Skin epidermis (tissue), 12 donors: ENCODE measurements at regions not wholly inside any gene's neighbourhood (a gene's known extent, or its start where the extent isn't known, plus 50 kb on each side); places are given as distances from the start of the nearest gene placed in this dataset.

Experiments used
- H3K27ac ChIP-seq, 21 experiments: fragments of 200-600 bp; sonication (generic) in 11 of 21; one replicate each; pipeline ENCODE4 v1.5.0; 2020; ENCODE audit warnings: mild to moderate bottlenecking in 3 of 21, inconsistent platforms in 2 of 21, moderate library complexity in 2 of 21
- H3K4me3 ChIP-seq, 7 experiments: fragments of 200-600 bp; sonication (generic) in 2 of 7; one replicate each; pipeline ENCODE4 v1.5.0; 2020; ENCODE audit warnings: inconsistent platforms in 2 of 7, mild to moderate bottlenecking in 2 of 7, moderate library complexity in 1 of 7

DNA sequence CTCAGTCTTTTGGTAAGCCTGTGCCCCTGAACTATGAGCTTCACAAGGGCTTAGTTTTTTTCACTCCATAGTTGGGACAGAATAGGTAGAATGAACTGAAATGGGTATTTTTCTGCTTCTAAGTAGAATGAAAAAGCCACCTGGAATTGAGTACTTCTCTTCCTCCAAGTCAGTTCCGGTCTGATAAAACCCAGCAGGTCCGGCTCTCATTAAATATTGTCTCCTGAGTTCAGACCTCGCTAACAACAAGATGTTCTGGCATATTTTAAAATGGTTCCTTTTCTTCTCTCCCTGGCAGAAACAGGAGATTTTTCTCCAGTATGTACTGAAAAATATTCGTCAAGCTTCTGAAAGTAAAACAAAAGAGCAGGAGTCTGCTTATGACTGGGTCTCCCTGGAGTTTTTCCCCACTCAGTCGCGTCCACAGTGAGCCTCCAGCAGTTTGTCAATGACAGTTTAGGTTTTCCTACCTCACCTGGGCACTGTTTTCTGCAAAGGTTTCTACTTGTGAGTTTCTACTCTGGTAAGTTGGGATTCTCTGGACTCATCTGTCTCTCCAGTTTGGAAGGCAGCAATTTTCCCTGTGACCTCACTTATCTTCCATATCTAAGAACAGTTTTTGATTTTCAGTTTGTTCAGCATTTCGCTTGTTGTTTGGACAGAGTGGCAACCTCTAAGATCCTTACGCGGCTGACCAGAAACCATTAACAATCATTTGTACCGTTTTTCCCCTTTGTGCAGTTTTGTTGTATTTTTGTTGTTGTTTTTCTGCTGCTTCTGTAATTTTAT, 868.0 kb downstream of the METTL15 start:
- H3K27ac ChIP-seq, result no peak overlapping the region
- H3K4me3 ChIP-seq, result no peak overlapping the region

DNA sequence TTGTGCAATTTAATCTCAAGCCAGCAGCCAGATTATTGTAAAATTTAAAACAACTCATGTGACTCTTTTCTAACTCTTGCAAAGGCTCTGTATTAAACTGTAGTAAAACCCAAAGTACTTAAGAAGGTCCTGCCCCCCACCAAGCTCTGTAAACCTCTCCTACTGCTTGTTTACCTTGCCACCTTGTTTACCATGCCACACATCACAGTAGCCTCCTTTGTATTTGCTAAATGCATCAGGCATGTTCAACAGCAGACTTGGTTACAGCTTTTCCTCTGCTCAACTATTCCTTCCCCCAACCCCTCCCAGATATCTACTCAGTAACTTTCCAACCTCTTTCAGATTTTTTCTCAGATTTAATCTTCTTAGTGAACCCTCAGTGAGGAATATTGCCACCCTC, 861.6 kb downstream of the METTL15 start:
- H3K27ac ChIP-seq, result no peak overlapping the region
- H3K4me3 ChIP-seq, result no peak overlapping the region

DNA sequence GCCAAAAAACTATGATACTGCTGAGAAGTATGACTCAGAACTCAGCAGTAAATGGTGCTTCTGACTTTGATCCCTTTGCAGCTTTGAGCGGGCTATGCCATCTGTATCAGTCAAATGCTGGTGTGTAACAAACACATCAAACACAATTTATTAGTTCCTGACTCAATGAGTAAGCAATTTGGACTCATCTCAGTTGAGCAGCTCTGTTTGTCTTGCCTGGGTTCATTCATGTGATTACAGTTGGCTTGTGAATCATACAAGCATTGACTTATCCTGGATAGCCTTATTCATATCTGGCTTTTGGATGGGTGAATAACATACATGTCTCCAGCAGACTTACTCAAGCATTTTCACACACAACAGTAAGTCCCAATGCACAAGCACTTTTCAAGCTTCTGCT, 858.8 kb downstream of the METTL15 start:
- Histone ChIP-seq H3K4me3 (no peak overlapping the region), H3K27ac (no peak overlapping the region)

DNA sequence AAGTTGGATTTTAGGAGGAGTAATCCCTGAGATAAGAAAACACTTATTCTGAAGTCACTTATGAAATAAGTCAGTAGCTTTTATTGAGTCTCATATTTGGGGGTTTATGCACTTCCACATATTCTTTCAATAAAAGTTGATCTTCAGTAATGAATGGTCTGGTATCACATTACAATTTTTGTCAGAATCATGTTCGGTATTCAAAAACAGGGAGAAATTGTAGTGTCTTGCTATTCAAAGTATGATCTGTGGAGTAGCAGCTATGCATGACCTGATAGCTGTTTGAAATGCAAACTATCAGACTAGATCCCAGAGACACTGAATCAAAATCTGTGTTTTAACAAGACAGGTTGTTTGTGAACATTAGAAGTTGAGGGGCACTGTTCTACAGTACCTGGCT, 857.6 kb downstream of the METTL15 start:
- no peak overlapping the region for H3K27ac ChIP-seq
- H3K4me3 ChIP-seq, result no peak overlapping the region

DNA sequence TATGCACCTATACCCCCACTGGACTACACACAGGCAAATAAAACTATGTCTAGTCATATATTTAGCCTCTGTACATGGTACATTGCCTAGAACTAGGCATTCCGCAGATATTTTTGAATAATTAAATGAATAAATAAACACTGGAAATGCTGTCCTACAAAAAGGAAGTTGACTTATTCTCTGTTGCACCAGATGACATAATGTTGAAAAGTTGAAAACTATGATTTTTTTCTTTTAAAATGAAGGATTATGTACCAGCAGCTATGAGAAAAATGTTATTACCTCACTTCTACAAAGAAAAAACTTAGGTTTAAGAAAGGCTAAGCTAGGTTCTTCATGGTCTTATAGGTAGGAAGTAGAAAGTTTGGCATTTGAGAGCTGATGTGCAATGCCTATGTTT, 856.6 kb downstream of the METTL15 start:
- H3K4me3 ChIP-seq, result no peak overlapping the region
- H3K27ac ChIP-seq, result no peak overlapping the region

DNA sequence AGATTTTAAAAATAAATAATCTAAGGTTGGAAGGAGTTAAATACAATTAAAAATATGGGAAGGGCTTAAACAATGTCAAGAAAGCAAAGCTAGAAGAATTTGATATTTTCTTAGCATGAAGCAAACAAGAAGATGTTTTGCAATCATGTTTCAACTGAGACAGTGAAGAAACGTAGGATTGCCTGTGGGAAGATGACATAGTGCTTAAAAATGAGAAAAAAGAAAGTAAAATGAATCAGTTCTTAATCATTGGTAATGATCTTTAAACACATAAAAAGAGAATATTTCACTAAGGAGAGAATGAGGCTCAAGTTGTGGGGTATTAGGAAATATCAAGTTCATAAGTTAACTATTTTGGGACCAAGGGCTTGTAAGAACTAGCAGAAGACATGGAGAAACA, 855.0 kb downstream of the METTL15 start:
- no peak overlapping the region for H3K27ac ChIP-seq
- no peak overlapping the region for H3K4me3 ChIP-seq

DNA sequence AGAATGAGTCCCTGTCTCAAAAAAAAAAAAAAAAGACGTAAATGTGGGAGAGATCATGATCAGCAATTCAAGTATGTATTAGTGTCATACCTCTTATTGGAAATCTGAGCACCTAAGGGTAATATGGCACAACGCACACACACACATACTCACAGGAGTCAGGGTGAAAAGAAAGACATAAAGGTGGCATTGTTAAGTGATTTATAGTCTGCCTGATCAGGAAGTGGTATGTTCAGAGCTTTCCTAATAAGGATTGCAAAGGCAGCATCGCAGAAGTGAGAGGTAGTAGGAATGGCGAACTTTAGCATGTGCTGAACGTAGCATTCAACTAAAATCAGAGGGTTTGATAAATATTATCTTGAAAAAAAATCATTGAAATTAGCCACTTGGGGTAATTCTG, 854.3 kb downstream of the METTL15 start:
- Histone ChIP-seq H3K4me3 (no peak overlapping the region), H3K27ac (no peak overlapping the region)

DNA sequence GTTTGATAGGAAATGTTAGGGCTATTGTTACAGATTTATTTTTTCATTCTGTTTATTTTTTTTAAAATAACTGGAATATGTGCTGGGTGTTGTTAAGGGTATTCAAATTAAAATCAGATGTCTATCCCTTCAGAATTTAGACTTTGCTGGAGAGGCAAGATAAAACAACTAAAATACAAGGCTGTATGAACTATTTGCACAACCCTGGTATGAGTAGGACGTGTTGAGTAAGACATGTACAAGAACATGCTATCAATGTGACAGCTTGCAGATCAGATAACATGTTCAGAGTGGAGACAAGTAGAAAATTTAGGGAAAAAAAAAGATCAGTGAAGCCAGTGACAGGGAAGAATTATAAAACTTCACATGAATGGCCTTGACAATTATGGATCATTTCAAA, 853.5 kb downstream of the METTL15 start:
- no peak overlapping the region for H3K27ac ChIP-seq
- H3K4me3 ChIP-seq, result no peak overlapping the region

DNA sequence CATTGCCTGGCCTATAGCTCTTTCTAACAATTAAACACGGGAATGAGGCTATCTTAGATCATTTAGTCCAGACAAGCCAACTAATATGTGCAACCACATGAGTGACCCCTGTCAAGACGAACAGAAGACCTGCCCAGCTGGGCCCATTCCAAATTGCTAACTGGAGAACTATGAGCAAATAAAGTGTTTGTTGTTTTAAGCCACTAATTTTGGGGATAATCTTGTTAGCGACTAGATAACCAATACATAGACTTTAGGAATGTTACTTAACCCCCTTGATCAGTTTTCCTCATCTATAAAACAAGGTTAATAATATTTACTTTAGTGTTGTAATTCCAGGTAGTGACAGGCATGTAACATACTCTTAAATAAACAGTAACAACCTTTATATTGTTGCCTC, 848.3 kb downstream of the METTL15 start:
- Histone ChIP-seq H3K27ac (no peak overlapping the region), H3K4me3 (no peak overlapping the region)

DNA sequence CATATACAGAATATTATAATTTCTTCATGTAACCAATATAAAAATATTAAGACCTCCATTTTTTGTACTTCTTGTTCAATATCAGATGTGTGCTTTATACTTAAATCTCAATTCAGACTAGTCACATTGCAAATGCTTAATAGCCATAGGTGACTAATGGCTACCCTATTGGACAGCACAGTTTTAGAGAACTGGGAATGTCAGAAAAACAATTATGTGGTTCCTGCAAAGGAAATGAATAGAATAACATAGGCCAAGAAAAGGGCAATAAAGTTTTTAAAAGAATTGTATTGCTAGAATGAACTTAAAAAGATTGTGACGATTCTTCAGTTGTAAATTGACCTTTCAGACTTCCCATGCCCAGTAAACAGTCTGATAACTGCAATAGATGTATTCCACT, 843.0 kb downstream of the METTL15 start:
- H3K4me3 ChIP-seq, result no peak overlapping the region
- no peak overlapping the region for H3K27ac ChIP-seq

DNA sequence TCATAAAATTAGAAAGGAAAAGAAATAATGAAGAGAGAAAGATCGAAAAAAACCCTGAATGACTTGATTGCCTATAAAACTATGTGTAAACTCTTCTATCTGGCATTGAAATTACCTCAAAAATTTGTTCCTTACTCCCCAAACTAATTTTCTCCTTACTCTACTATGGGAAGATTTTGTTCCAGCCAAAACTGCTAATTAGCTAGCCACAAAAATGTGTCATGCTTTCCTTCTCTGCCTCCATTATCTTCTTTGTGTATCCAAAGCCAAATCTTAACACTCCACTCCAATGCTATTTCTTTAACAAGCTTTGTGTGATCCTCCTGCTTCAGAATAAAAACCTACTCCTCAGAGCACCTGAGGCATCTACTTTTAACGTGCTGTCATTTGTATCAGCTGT, 831.2 kb downstream of the METTL15 start:
- Histone ChIP-seq H3K4me3 (no peak overlapping the region), H3K27ac (no peak overlapping the region)

DNA sequence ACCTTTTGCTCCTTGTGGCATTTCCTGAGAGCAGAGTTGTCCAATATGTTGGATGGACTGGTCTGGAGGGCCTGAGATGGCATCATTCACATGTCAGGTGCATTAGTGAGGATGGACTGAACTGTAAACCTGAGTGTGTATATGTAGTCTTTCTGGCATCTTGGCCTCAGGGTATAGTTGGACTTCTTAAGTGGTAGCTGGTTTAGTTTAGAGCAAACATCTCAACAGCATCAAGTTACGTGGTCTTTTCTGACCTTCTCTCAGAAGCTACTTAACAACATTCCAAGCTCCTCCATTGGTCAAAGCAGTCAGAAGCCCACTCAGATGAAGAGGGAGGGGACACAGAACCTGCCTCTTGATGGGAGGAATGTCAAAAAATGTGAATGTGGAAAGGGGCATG, 829.9 kb downstream of the METTL15 start:
- H3K4me3 ChIP-seq, result no peak overlapping the region
- H3K27ac ChIP-seq, result no peak overlapping the region

DNA sequence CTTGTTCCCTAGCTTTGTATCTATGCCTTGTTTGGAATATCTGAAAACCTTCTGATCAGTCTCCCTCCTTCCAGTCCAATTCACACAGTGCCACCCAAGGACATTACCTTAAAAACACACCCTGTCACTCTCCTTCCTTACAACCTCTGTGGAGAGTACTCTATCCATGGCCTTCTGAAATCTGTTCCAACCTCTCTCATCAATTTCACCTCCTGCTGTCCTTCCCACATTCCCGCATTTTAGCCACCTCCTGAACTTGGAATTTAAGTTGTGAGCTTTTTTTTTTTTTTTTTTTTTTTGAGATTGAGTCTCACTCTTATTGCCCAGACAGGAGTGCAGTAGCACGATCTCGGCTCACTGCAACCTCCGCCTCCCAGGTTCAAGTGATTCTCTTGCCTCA, 824.8 kb downstream of the METTL15 start:
- Histone ChIP-seq H3K4me3 (no peak overlapping the region), H3K27ac (no peak overlapping the region)

DNA sequence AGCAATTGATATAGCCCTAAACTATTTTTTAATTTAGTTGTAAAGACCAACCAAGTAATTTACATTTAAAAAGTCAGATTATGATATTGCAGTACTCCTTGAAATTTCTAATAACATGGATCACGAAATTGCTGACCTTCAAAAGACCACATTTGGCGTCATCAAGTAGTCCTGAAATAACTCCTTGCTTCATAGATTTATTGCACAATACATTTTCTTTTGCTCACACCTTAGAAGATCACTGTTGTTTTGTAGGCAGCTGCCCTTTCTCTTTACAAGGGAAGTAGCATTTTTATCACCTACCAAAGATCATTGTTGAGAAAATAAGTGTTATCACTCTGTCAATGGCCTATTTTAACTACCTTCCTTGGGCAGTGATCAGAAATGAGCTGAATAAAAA, 815.8 kb downstream of the METTL15 start:
- no peak overlapping the region for H3K4me3 ChIP-seq
- no peak overlapping the region for H3K27ac ChIP-seq

DNA sequence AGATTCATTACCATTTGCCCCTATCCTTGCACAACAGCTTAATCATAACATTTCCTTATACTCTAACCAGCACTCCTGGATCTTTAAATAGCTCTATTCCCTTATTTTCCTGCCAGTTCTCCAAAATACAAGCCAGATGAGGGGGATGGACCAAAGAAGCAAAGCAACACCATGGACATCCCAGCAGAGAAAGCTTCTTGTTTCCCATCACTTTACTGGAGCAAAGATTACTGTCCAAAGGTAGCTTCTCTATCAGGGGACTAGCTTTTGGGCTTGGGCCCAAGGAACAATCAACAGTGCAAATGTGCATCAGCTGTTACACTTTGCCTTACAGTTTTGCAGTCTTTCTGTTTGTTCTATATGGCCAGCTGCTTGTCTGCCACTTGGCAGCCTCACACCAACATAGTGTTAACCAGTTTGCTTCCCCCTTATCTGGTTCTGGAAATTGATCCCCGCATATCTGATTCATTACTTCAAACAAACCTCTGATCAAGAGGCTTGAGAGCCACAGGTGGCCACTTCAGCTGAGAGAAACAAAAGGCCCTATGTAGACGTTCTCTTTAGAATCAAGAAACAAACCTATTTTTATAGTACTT, 814.3 kb downstream of the METTL15 start:
- H3K27ac ChIP-seq, result no peak overlapping the region
- H3K4me3 ChIP-seq, result no peak overlapping the region

DNA sequence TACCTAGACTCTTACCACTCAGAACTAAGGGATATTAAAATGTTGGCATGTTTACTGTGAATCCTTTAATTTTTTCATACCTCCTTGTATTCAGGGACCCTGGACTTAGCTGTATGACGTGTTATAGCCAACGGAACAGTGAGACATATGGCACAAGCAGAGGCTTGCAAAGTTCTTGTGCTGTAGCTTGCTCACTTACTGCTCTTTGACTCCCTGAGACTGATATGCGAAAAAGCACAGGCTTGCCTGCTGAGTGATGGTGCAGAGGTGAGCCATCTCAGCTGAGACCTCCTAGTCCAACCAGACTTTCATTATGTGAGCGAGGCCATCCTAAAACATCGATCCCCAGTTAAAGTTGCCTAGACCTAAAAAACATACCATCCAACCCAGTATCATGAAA, 811.0 kb downstream of the METTL15 start:
- Histone ChIP-seq H3K4me3 (no peak overlapping the region), H3K27ac (no peak overlapping the region)

DNA sequence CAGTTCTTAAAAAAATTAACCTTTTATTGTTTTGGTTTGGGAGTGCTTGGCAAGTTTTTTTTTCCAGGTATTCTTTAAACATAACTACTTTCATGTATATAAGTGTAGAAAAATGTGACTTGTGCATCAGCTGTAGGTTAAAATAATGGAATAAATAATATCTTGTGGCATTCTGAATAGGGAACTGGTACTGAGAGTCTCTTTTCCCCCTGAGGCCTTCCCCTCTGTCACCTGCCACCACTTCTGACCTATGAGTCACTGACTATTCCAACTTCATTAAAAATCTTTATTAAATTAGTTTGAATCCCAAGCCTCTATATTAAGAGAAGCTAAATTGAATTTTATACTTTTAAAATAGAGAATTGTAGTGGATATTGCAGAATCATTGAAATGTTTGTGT, 805.7 kb downstream of the METTL15 start:
- Histone ChIP-seq H3K4me3 (no peak overlapping the region), H3K27ac (no peak overlapping the region)

DNA sequence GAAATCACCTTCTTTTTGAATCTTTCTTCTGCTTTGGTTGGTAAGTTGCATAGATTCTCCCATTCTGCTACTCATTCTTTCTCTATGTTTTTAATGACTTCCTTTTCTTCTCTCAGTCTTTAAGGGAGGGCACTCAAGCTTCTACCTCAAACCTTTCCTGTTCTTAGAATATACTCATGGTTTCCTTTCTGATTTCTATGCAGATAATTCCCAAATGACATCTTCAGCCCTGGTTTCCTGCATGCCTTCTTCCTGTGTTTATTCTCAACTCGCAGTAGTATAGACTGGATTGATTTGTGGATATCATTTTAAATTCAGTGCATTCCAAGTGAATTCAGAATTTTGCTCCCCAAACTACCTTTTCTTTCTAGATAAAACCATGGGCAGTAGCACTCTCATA, 803.6 kb downstream of the METTL15 start:
- H3K4me3 ChIP-seq, result no peak overlapping the region
- no peak overlapping the region for H3K27ac ChIP-seq

DNA sequence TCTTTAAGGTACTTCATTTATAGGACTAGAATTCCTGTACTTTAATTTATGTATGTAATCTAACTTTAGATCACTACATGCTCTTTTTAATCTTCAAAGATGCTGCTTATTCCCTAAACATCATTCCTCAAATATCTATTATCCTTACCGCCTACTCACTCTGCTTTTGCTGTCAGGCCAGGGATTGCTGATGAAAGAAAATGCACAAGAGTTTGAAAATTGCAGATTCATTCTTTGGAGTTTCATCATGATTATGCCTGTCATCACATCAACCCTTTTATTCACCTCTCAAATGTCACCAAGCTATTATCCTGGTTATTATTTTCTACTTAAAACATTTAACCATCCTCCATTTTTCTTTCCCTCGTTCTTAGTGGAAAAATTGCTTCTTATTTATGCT, 802.7 kb downstream of the METTL15 start:
- Histone ChIP-seq H3K27ac (no peak overlapping the region), H3K4me3 (no peak overlapping the region)

DNA sequence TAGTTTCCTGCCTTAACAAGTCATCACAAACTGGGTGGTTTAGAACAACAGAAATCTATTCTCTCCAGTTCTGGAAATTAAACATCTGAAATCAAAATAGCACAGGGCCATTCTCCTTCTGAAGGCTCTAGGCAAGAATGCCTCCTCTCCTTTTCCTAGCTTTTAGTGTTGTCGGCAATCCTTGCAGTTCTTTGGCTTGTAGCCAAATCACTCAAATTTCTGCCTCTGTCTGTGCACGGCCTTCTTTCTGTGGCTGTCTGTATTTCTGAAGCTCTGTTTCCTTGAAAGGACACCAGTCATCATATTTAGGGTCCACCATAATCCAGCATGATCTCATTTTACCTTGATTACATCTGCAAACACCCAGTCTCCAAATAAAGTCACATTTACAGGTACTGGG, 795.5 kb downstream of the METTL15 start:
- H3K27ac ChIP-seq, result no peak overlapping the region
- H3K4me3 ChIP-seq, result no peak overlapping the region

DNA sequence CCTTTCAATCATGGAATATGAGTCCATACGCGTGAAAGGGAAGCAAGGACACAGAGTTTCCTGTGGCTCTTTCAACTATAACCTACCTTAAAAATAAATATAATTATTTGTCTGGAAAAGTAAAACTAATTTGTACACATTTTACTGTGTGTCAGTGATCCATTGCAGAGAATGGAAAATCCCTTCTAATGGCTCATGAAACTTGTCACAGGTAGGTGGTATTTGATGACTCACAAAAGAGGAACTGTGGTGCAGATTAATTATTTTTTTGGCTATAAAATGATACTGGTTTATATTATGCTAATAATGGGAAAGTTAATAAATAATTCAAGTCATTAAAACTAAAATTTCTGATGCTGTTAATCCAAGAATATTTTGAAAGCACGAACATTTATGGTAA, 792.2 kb downstream of the METTL15 start:
- Histone ChIP-seq H3K27ac (no peak overlapping the region), H3K4me3 (no peak overlapping the region)

DNA sequence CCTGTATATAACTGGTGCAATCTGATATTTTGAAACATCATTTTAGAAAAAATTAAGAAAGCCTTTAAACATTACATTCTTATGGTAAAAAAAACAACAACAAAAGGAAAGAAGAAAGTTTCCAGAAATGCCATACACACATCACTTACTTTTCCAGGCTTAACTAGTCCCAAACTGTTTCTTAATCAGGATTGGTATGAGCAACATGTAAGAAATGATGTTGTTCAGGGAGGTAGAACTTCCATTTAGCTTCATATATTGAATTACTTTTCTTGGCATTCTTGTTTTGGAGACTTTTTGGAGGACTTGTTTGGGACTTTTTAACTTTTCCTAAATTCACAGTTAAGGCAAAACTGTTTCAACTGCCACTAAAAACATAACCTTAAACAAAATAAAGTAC, 791.5 kb downstream of the METTL15 start:
- Histone ChIP-seq H3K4me3 (no peak overlapping the region), H3K27ac (no peak overlapping the region)
